ENCODE measurements at regions not wholly inside any gene's neighbourhood (a gene's known extent, or its start where the extent isn't known, plus 50 kb on each side); places are given as distances from the start of the nearest gene placed in this dataset.

DNA sequence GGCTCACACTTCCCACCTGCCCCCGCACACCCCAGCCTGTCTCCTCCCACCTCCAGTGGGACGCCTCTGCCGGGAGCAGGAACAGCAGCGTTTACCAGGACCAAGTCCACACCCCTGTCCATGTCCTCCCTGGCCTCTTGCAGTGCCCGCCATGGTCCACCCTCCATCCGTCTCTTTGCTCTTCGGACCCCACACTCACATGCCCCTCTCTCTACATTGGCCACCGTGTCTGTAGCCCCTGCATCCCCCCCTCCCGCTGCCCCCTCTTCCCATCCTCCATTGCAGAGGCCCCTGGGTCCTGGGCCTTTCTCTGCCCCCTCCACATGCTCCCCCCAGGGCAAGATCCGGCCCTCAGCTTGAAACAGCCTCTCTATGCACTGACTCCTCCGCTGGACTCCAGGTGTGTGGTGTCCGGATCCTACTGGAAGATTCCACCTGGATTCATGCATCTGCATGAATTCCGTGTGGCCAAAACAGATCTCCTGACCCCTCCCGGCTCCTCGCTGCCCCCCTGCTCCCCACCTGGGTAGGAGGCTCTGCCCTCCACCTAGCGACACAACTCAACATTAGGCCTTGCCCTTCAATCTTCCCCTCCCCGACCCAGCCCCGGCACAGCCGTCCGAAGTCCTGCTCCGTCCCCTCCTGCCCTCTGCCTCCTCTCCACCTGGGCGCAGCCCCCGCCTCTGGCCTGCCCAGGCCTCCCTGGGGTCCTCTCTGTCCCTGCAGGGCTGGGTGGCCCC lies 168.5 kb downstream of the OLFM1 start:
- no peak for DNase-seq (ENCODE audit: low read depth)
- no peak overlapping the region for H3K4me3 ChIP-seq (ENCODE audit: low read depth, low read length)
- TF ChIP-seq, protein P1, sequence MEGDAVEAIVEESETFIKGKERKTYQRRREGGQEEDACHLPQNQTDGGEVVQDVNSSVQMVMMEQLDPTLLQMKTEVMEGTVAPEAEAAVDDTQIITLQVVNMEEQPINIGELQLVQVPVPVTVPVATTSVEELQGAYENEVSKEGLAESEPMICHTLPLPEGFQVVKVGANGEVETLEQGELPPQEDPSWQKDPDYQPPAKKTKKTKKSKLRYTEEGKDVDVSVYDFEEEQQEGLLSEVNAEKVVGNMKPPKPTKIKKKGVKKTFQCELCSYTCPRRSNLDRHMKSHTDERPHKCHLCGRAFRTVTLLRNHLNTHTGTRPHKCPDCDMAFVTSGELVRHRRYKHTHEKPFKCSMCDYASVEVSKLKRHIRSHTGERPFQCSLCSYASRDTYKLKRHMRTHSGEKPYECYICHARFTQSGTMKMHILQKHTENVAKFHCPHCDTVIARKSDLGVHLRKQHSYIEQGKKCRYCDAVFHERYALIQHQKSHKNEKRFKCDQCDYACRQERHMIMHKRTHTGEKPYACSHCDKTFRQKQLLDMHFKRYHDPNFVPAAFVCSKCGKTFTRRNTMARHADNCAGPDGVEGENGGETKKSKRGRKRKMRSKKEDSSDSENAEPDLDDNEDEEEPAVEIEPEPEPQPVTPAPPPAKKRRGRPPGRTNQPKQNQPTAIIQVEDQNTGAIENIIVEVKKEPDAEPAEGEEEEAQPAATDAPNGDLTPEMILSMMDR (IDR thresholded peaks at IDR 0.05; ENCODE audit: insufficient read depth, low read depth, low read length): no peak

DNA sequence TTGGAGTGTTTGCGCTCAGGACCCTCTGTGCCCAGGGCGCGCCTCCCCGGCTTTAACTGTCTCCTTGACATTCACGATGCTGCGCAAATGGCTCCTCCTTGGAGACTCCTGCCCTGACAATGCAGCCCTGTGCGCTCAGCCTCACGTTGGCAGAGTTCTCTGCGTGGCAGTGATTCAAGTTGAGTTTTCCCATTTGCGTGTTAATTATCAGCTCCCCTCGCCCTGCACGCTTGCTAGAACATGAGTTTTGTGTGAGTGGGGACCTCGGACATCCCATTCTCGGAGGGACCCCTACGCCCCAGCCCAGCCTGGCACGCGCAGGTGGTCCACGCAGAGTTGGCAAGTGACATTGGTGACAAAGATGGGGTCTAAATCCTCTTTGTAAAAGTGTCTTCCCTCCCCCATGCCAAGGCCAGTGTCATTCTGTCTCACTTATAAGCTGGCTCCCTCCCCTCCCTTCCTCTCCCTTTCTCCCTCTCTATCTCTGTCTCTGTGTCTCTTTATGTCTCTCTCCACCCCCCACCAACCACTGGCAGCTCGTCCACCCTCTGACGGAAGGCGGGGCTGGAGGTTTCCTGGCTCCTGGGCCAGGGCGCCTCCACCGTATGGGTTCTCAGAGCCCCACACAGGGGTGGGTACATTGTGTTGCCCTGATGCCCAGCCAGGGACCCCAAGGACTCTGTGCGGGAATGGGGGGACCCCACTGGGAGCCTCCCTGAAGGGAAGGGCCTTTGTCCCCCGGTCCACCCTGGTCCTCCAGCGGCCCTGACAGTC lies 169.3 kb downstream of the OLFM1 start:
- TF ChIP-seq, protein P1 (IDR thresholded peaks at IDR 0.05; ENCODE audit: insufficient read depth, low read depth, low read length): no peak
- no peak overlapping the region for H3K4me3 ChIP-seq (ENCODE audit: low read depth, low read length)
- no peak for DNase-seq (ENCODE audit: low read depth)

DNA sequence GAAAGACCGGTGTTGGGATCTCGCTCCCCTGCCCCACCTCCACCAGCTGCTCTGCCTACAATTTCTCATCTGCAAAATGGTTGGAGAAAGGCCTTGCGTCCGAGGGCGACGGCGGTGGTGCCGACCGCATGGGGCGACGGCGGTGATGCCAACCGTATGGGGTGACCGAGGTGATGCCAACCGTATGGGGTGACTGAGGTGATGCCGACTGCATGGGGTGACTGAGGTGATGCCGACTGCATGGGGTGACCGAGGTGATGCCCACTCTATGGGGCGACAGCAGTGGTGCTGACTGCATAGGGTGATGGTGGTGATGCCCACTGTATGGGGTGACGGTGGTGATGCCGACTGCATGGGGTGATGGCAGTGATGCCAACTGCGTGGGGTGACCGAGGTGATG lies 171.0 kb downstream of the OLFM1 start:
- DNase-seq (ENCODE audit: low read depth): no peak
- TF ChIP-seq, protein P1 (IDR thresholded peaks at IDR 0.05; ENCODE audit: insufficient read depth, low read depth, low read length): no peak
- H3K4me3 ChIP-seq (ENCODE audit: low read depth, low read length): no peak overlapping the region

DNA sequence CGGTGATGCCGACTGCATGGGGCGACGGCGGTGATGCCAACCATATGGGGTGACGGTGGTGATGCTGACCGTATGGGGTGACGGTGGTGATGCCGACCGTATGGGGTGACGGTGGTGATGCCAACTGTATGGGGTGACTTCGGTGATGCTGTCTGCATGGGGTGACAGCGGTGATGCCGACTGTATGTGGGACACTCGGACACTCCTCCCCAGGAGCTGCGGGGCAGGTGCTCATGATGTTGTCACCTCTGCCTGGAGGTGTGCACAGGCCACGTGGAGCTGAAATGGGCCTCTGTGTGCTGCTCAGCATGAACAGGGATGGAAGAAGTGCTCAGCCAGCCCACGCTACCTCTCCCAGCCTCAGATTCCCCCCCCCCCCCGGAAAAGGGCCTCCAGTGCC lies 171.8 kb downstream of the OLFM1 start:
- no peak overlapping the region for H3K4me3 ChIP-seq (ENCODE audit: low read depth, low read length)
- no peak for DNase-seq (ENCODE audit: low read depth)
- TF ChIP-seq, protein P1 (IDR thresholded peaks at IDR 0.05; ENCODE audit: insufficient read depth, low read depth, low read length): no peak

DNA sequence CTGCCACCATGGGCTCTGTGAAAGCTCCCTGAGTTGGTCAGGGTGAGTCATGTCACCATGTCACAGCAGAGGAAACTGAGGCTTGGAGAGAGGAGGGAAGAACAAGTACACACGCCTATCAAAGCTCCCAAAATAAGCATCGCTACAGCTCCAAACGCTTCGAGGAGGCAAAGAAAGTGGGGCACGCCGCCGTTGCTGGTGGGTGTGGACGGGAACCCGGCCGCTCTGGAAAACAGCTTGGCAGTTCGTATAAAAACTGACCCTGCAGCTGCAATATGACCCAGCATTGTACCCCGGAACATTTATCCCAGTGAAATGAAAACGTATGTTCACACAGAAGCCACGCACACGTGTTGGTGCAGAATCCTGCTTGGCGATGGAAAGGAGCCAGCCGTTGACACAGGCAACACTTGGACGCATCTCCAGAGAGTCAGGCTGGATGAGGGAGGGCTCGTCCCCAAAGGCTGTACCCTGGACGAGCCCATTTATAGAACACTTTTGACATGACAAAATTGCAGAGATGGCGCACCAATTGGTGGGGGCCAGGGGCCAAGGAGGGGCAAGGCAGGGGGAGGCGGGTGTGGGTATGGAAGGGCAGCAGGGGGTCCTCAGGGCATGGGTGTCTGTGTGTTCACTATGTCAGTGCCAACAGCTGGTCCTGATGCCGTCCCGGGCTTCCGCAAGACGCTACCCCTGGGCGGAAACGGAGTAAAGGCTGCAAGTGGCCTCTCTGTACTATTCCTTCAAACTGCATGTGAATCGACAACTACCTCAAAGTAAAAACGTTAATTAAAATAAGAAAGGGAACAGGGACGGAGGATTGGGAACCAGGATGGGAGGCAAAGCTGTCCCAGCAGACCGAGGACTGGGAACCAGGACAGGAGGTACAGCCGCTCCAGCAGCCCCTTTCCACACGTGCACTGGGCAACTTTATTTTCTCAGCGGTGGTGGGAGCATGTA lies 173.0 kb downstream of the OLFM1 start:
- no peak overlapping the region for H3K4me3 ChIP-seq (ENCODE audit: low read depth, low read length)
- TF ChIP-seq, protein P1 (IDR thresholded peaks at IDR 0.05; ENCODE audit: insufficient read depth, low read depth, low read length): no peak
- DNase-seq (ENCODE audit: low read depth): no peak

DNA sequence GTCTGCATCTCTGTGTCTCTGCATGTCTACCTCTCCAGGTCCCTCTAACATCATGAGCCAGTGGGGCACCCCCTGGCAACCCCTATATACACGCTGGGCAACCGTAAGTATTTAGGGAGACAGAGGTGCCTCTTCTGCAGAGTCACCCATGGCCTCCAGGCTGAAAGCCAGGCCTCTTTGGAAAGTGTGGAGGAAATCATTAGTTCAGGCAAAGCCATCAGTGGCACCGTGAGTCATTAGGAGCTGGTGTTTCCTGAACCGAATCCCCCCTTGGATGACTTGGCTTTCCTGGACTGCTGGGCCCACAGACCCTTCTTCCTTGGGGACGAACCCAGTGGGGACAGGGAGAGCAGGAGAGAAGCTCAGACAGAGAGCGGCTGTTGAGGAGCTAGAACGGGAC lies 174.8 kb downstream of the OLFM1 start:
- TF ChIP-seq, protein P1 (IDR thresholded peaks at IDR 0.05; ENCODE audit: insufficient read depth, low read depth, low read length): no peak
- no peak for DNase-seq (ENCODE audit: low read depth)

More for the DNA sequence above, 174.8 kb downstream of the OLFM1 start:
- H3K4me3 ChIP-seq (ENCODE audit: low read depth, low read length): no peak overlapping the region
